ENCODE measurements at regions not wholly inside any gene's neighbourhood (a gene's known extent, or its start where the extent isn't known, plus 50 kb on each side); places are given as distances from the start of the nearest gene placed in this dataset.

DNA sequence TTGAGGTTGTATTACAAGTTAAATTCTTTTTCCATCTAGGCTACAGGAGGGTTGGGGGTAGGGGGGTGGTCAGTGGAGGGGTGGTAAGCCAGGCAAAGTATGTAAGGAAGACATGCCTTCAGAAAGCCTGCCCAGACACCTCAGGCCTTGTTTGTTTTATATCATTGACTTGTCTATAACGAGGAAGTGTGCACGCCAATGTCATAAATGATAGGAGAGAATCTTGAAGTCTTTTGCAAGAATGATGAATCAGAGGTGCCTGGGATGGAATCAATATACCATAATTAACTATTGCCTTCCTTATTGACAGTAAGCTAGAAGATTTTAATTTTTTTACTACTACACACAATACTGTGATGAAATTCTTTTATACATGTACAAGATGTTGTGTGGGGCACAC lies 90.7 kb downstream of the SEC61B start:
- Histone ChIP-seq H2BK15ac (ENCODE audit: low read length) (no peak overlapping the region), H2BK120ac (replicated peaks; ENCODE audit: low read depth, low read length) (no peak overlapping the region), H4K20me1 (replicated peaks in 1 of 2; ENCODE audit: control insufficient read depth in 1 of 2, insufficient read depth in 2 of 2, low read length in 2 of 2) (no peaks in the 10 kb centered on the region), H3K9ac (replicated peaks in 1 of 4; ENCODE audit: extremely low read depth in 1 of 4, low read depth in 3 of 4, low read length in 3 of 4) (no peak overlapping the region), H3K4me2 (ENCODE audit: insufficient read depth in 1 of 2, low read depth in 2 of 2, low read length in 2 of 2) (no peak overlapping the region), H4K5ac (ENCODE audit: insufficient read length, low read depth, low read length) (no peak overlapping the region), H3K27ac (ENCODE audit: low read depth, low read length) (no peak overlapping the region), H3K79me2 (ENCODE audit: control insufficient read depth in 1 of 2, insufficient read depth in 2 of 2, low read length in 2 of 2) (no peaks in the 10 kb centered on the region), H3K23ac (ENCODE audit: insufficient read length) (no peak overlapping the region), H2BK12ac (ENCODE audit: low read depth, low read length) (no peak overlapping the region), H3K4me3 (ENCODE audit: extremely low read depth in 1 of 4, insufficient read depth in 2 of 4, low read depth in 3 of 4, low read length in 4 of 4) (no peak overlapping the region), H3K23me2 (ENCODE audit: low read depth, low read length) (no peaks in the 10 kb centered on the region), H3K36me3 (ENCODE audit: control insufficient read depth in 2 of 4, insufficient read depth in 4 of 4, low read length in 3 of 4) (no peaks in the 10 kb centered on the region), H3K14ac (ENCODE audit: insufficient read length) (no peak overlapping the region), H2BK20ac (ENCODE audit: low read length) (no peak overlapping the region), H3K4ac (replicated peaks; ENCODE audit: insufficient read length, low read depth, low read length) (no peak overlapping the region), H3K4me1 (replicated peaks in 1 of 4; ENCODE audit: control insufficient read depth in 3 of 4, insufficient read depth in 4 of 4, low read length in 3 of 4) (peaks cover 0 to 2% (median 0%) of the 10 kb centered on the region in 4 experiments; a peak in 1 of 7 replicates), H2AK5ac (ENCODE audit: low read depth, low read length) (no peak overlapping the region), H3K18ac (ENCODE audit: extremely low read depth, low read length) (no peak overlapping the region), H2BK5ac (ENCODE audit: low read depth, low read length) (no peak overlapping the region), H3K27me3 (replicated peaks in 1 of 4; ENCODE audit: control insufficient read depth in 3 of 4, extremely low read depth in 1 of 4, insufficient read depth in 3 of 4, low read length in 3 of 4) (no peaks in the 10 kb centered on the region), H4K8ac (ENCODE audit: extremely low read depth, insufficient read depth, low read length) (no peak overlapping the region), H4K91ac (replicated peaks; ENCODE audit: insufficient read length, low read length) (no peak overlapping the region), H3K79me1 (ENCODE audit: low read depth, low read length) (no peaks in the 10 kb centered on the region), H3K9me3 (ENCODE audit: insufficient read depth in 2 of 2, low read depth in 1 of 2, low read length in 1 of 2) (no peaks in the 10 kb centered on the region), H2AFZ (ENCODE audit: low read length) (no peak overlapping the region), H3K56ac (replicated peaks; ENCODE audit: insufficient read length, low read depth, low read length) (no peak overlapping the region)
- FAIRE-seq (no peak), DNase-seq (ENCODE audit: low read depth in 1 of 2, low spot score in 2 of 2) (no peak)
- CTCF ChIA-PET (ENCODE audit: partially characterized antibody), result no interaction called here
- POLR2A ChIA-PET (ENCODE audit: partially characterized antibody), result no interaction called here
- no peak for TF ChIP-seq TCF12 (IDR thresholded peaks at IDR 0.05; ENCODE audit: low read depth, low read length)
- TF ChIP-seq BACH1 (IDR thresholded peaks at IDR 0.05; ENCODE audit: low read length), result no peak
- TF ChIP-seq CBX8 (IDR thresholded peaks at IDR 0.05; ENCODE audit: borderline replicate concordance, low read depth, low read length), result no peak
- TF ChIP-seq ZNF274 (IDR thresholded peaks at IDR 0.05; ENCODE audit: borderline replicate concordance, extremely low read depth, low read length), result no peak
- no peak for TF ChIP-seq HDAC2 (IDR thresholded peaks at IDR 0.05; ENCODE audit: borderline replicate concordance in 1 of 2, low read depth in 2 of 2, low read length in 2 of 2)
- TF ChIP-seq YY1 (IDR thresholded peaks at IDR 0.05; ENCODE audit: low read depth, low read length), result no peak
- WGBS, 2 experiments (ENCODE audit: extremely low coverage in 1 of 2, insufficient coverage in 1 of 2, insufficient read length in 1 of 2, insufficient replicate concordance in 2 of 2, low coverage in 1 of 2, low lambda C conversion rate in 2 of 2, missing lambda C conversion rate in 1 of 2), result 85% methylated on average over 2 of the region's 2 CpGs; no CpG with 5 or more reads in 1 of the 2 experiments
